Suprapubic skin (tissue), 4 donors: ENCODE measurements at regions not wholly inside any gene's neighbourhood (a gene's known extent, or its start where the extent isn't known, plus 50 kb on each side); places are given as distances from the start of the nearest gene placed in this dataset.

Experiments
- DNase-seq, 2 donors: peaks; one replicate each; pipeline ENCODE4 v3.0.0-alpha.2; 2019; ENCODE audit warnings: low spot score in 2 of 2
- H3K27ac ChIP-seq: fragments of 200-600 bp; sonication (generic); one replicate; pipeline ENCODE4 v1.5.1; 2019
- H3K27me3 ChIP-seq: fragments of 200-600 bp; sonication (generic); one replicate; pipeline ENCODE4 v1.5.1; 2019
- H3K36me3 ChIP-seq: fragments of 200-600 bp; sonication (generic); one replicate; pipeline ENCODE4 v1.5.1; 2019
- H3K4me1 ChIP-seq: fragments of 200-600 bp; sonication (generic); one replicate; pipeline ENCODE4 v1.5.1; 2019
- H3K4me3 ChIP-seq: fragments of 200-600 bp; sonication (generic); one replicate; pipeline ENCODE4 v1.5.1; 2019; ENCODE audit warnings: mild to moderate bottlenecking
- H3K9me3 ChIP-seq: fragments of 200-600 bp; sonication (generic); one replicate; pipeline ENCODE4 v1.5.1; 2019
- CTCF ChIP-seq, 2 donors: fragments of 200-600 bp in 1 of 2; fragments of 450-650 bp in 1 of 2; sonication (generic) in 1 of 2; IDR thresholded peaks; one replicate each; pipeline ENCODE4 v1.5.1; 2016 to 2019; ENCODE audit warnings: antibody characterized with exemption in 2 of 2, mild to moderate bottlenecking in 1 of 2, moderate library complexity in 1 of 2
- EP300 ChIP-seq: sonication (generic); formaldehyde crosslinking; IDR thresholded peaks from one replicate; pipeline ENCODE4 v1.6.1; 2017; ENCODE audit warnings: antibody characterized with exemption
- POLR2A ChIP-seq, 2 donors: fragments of 450-650 bp; IDR thresholded peaks; one replicate each; pipeline ENCODE4 v1.6.1; 2017; ENCODE audit warnings: antibody characterized with exemption in 2 of 2, mild to moderate bottlenecking in 2 of 2, moderate library complexity in 2 of 2
- POLR2AphosphoS5 ChIP-seq, 3 donors: sonication (generic); formaldehyde crosslinking; IDR thresholded peaks; one replicate each; pipeline ENCODE4 v1.6.1; 2017; ENCODE audit warnings: antibody characterized with exemption in 3 of 3
- WGBS: methylation state at CpG from one replicate; pipeline ENCODE4 v1.1.5; 2018; 5-methylcytosine and 5-hydroxymethylcytosine counted together

- TF ChIP-seq POLR2A (IDR thresholded peaks at IDR 0.05) (no peak), CTCF (IDR thresholded peaks at IDR 0.05) (no peak), EP300 (no peak), POLR2AphosphoS5 (IDR thresholded peaks at IDR 0.05) (no peak)
- H3K27ac ChIP-seq = no peak overlapping the region
- peak in 1 of 2 donors; percentile 19 for DNase-seq
- 87% methylated on average over 3 of the region's 5 CpGs for WGBS
- no peak overlapping the region for H3K4me3 ChIP-seq
- peaks cover 3% of the 10 kb centered on the region for H3K9me3 ChIP-seq
- H3K36me3 ChIP-seq = no peaks in the 10 kb centered on the region
- no peaks in the 10 kb centered on the region for H3K4me1 ChIP-seq
- H3K27me3 ChIP-seq = peaks cover 20% of the 10 kb centered on the region
Measured at GRCh38 chr16:86649875-86650274, 71.5 kb downstream of the FOXL1 start.

- no peak for TF ChIP-seq POLR2AphosphoS5 (IDR thresholded peaks at IDR 0.05)
- no peak for TF ChIP-seq CTCF (IDR thresholded peaks at IDR 0.05)
- TF ChIP-seq EP300 = no peak
- no peak for TF ChIP-seq POLR2A (IDR thresholded peaks at IDR 0.05)
- no peak for DNase-seq
- WGBS = 96% methylated on average over 9 of the region's 9 CpGs
- Histone ChIP-seq H3K4me3 (no peak overlapping the region), H3K27me3 (peaks cover 15% of the 10 kb centered on the region), H3K27ac (no peak overlapping the region), H3K4me1 (no peaks in the 10 kb centered on the region), H3K9me3 (peaks cover 3% of the 10 kb centered on the region), H3K36me3 (no peaks in the 10 kb centered on the region)
Measured at GRCh38 chr16:86651013-86651627, 72.8 kb downstream of the FOXL1 start.

- DNase-seq = no peak
- no peak for TF ChIP-seq CTCF (IDR thresholded peaks at IDR 0.05)
- no peak for TF ChIP-seq POLR2A (IDR thresholded peaks at IDR 0.05)
- no peak for TF ChIP-seq EP300
- TF ChIP-seq POLR2AphosphoS5 (IDR thresholded peaks at IDR 0.05) = no peak
- Histone ChIP-seq H3K36me3 (no peaks in the 10 kb centered on the region), H3K27me3 (peaks cover 15% of the 10 kb centered on the region), H3K4me3 (no peak overlapping the region), H3K4me1 (no peaks in the 10 kb centered on the region), H3K27ac (no peak overlapping the region), H3K9me3 (peaks cover 3% of the 10 kb centered on the region)
- 70% methylated on average over 4 of the region's 6 CpGs for WGBS
Measured at GRCh38 chr16:86651823-86652222, 73.5 kb downstream of the FOXL1 start.

GRCh38 chr16:86653285-86654006 lies 75.1 kb downstream of the FOXL1 start:
- WGBS = 50% methylated on average over 13 of the region's 13 CpGs
- H3K4me3 ChIP-seq = no peak overlapping the region
- no peak for DNase-seq
- H3K27ac ChIP-seq = no peak overlapping the region
- no peaks in the 10 kb centered on the region for H3K36me3 ChIP-seq
- H3K4me1 ChIP-seq = no peaks in the 10 kb centered on the region
- H3K27me3 ChIP-seq = peaks cover 16% of the 10 kb centered on the region
- no peaks in the 10 kb centered on the region for H3K9me3 ChIP-seq
- TF ChIP-seq POLR2A (IDR thresholded peaks at IDR 0.05) (no peak), POLR2AphosphoS5 (IDR thresholded peaks at IDR 0.05) (no peak), EP300 (no peak), CTCF (IDR thresholded peaks at IDR 0.05) (no peak)

GRCh38 chr16:86657972-86658371 lies 79.6 kb downstream of the FOXL1 start:
- no peaks in the 10 kb centered on the region for H3K9me3 ChIP-seq
- H3K4me1 ChIP-seq = no peaks in the 10 kb centered on the region
- TF ChIP-seq CTCF (IDR thresholded peaks at IDR 0.05) (no peak), EP300 (no peak), POLR2AphosphoS5 (IDR thresholded peaks at IDR 0.05) (no peak), POLR2A (IDR thresholded peaks at IDR 0.05) (no peak)
- no peak for DNase-seq
- H3K36me3 ChIP-seq = no peaks in the 10 kb centered on the region
- no peak overlapping the region for H3K27ac ChIP-seq
- WGBS = 79% methylated on average over 5 of the region's 6 CpGs
- H3K27me3 ChIP-seq = peaks cover 39% of the 10 kb centered on the region
- no peak overlapping the region for H3K4me3 ChIP-seq
